CD4-positive, alpha-beta memory T cell (primary cell): ENCODE measurements at regions not wholly inside any gene's neighbourhood (a gene's known extent, or its start where the extent isn't known, plus 50 kb on each side); places are given as distances from the start of the nearest gene placed in this dataset.

Experiments
- CTCF ChIA-PET: fragments of 350-600 bp; sonication (Branson Sonifier 250); formaldehyde crosslinking; loops from one replicate; lab custom pipeline; 2021; ENCODE audit warnings: inconsistent platforms; ENCODE audit not compliant: partially characterized antibody; lab: Charles Lee
- POLR2A ChIA-PET: fragments of 350-600 bp; sonication (Branson Sonifier 250); formaldehyde crosslinking; loops from one replicate; lab custom pipeline; 2021; ENCODE audit not compliant: partially characterized antibody; lab: Charles Lee
- DNase-seq, 5 donors: peaks; one replicate each; pipeline versions ENCODE4 v3.0.0 to v3.0.0-alpha.2; 2020 to 2022; ENCODE audit warnings: mixed read lengths in 1 of 5
- H3K27ac ChIP-seq: one replicate; pipeline ENCODE4 v1.7.0; 2013; ENCODE audit warnings: low read depth, low read length
- H3K27me3 ChIP-seq: 2 replicates; pipeline ENCODE4 v1.7.0; 2013; ENCODE audit warnings: mild to moderate bottlenecking, low read length, moderate library complexity; ENCODE audit not compliant: insufficient read depth
- H3K36me3 ChIP-seq: 2 replicates; pipeline ENCODE4 v1.7.0; 2013; ENCODE audit warnings: mild to moderate bottlenecking, low read length, moderate library complexity; ENCODE audit not compliant: insufficient read depth
- H3K4me1 ChIP-seq: 2 replicates; pipeline ENCODE4 v1.7.0; 2013; ENCODE audit warnings: mild to moderate bottlenecking, low read length, moderate library complexity; ENCODE audit not compliant: insufficient read depth
- H3K4me3 ChIP-seq, 2 donors: one replicate each; pipeline ENCODE4 v1.7.0; 2013; ENCODE audit warnings: low read length in 2 of 2, mild to moderate bottlenecking in 1 of 2
- H3K9me3 ChIP-seq, 2 donors: one replicate each; pipeline ENCODE4 v1.7.0; 2013; ENCODE audit warnings: low read length in 2 of 2, control low read depth in 1 of 2; ENCODE audit not compliant: control insufficient read depth in 1 of 2
- H3K27ac Mint-ChIP-seq, 7 donors: one replicate each; pipeline ENCODE4 v1.8.0; 2020 to 2021; ENCODE audit warnings: mixed read lengths in 7 of 7, mild to moderate bottlenecking in 6 of 7, inconsistent platforms in 3 of 7, moderate library complexity in 3 of 7
- H3K27me3 Mint-ChIP-seq, 2 donors: one replicate each; pipeline ENCODE4 v1.8.0; 2020 to 2021; ENCODE audit warnings: mixed read lengths in 2 of 2
- H3K36me3 Mint-ChIP-seq, 2 donors: one replicate each; pipeline ENCODE4 v1.8.0; 2020 to 2021; ENCODE audit warnings: mixed read lengths in 2 of 2, inconsistent platforms in 1 of 2, mild to moderate bottlenecking in 1 of 2
- H3K4me1 Mint-ChIP-seq, 4 donors: one replicate each; pipeline ENCODE4 v1.8.0; 2020 to 2021; ENCODE audit warnings: mixed read lengths in 4 of 4, mild to moderate bottlenecking in 1 of 4
- H3K4me3 Mint-ChIP-seq, 8 donors: one replicate each; pipeline ENCODE4 v1.8.0; 2020 to 2021; ENCODE audit warnings: mixed read lengths in 8 of 8, mild to moderate bottlenecking in 7 of 8, moderate library complexity in 6 of 8, inconsistent platforms in 3 of 8
- H3K9me3 Mint-ChIP-seq, 8 donors: one replicate each; pipeline ENCODE4 v1.8.0; 2020 to 2021; ENCODE audit warnings: mixed read lengths in 8 of 8, mild to moderate bottlenecking in 5 of 8, inconsistent platforms in 3 of 8, moderate library complexity in 1 of 8
- intact Hi-C: fragments of 100-400 bp; cut with micrococcal nuclease; formaldehyde crosslinking; loops from one replicate; pipeline ENCODE4 v1.15.1; 2023

- no peaks in the 10 kb centered on the region for H3K4me1 ChIP-seq
Observed at GRCh38 chr4:174122705-174123104, 160.8 kb downstream of the FBXO8 start.

DNA sequence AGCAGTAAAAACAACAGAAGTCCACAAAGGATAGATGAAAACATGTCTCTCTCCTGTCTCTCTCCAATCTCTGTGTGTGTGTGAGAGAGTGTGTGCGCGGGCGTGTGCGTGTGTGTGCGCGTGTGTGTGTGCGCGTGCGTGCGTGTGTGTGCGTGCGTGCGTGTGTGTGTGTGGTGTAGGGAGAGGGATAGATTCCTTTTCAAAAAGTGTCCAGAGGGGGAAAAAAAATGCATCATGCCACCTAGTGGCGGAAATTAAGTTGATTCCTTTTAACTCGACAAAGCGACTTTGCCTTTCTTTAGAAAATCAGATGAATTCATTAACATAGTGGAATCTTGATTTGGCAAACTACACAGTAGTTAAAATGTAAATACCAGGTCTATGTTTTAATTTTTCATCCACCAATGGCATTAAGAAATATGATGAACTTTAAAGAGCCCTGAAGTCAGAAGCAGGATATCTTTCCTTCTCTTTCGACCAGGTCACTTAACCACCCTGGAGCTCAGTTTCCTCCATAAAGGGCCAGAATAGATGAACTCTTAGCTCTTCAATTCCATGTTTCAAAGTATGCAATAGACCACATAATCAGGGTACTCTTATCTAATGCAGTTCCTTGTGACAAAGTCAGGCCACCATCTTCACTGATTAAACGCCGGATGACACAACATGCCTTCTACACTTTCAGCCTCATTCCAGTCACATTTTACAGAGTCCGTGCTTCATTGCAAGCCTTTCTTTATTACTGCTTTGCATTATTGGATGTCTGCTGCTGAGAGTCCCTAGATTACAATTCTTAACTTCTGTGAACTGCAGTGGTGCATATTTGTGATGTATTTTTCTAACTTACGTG lies 162.8 kb downstream of the FBXO8 start:
- no peaks in the 10 kb centered on the region for H3K9me3 Mint-ChIP-seq

More at GRCh38 chr4:174122705-174123104, 160.8 kb downstream of the FBXO8 start:
- peaks cover 0 to 6% (median 5%) of the 10 kb centered on the region in 4 donors for H3K4me1 Mint-ChIP-seq
- intact Hi-C loops: no loop called here
- H3K4me3 Mint-ChIP-seq: no peak overlapping the region
- no peaks in the 10 kb centered on the region for H3K36me3 Mint-ChIP-seq
- no peaks in the 10 kb centered on the region for H3K9me3 Mint-ChIP-seq
- no peak overlapping the region for H3K27ac ChIP-seq
- no peak overlapping the region for H3K4me3 ChIP-seq
- H3K27me3 ChIP-seq: no peaks in the 10 kb centered on the region
- no peaks in the 10 kb centered on the region for H3K36me3 ChIP-seq
- peaks cover 29 to 33% of the 10 kb centered on the region in 2 donors for H3K27me3 Mint-ChIP-seq
- DNase-seq: no peak
- ChIA-PET CTCF (interaction anchor here (2.1 kb wide), 1 partner anchor 9 kb away, joined by 6 read pairs; no protein-coding TSS in a partner anchor), POLR2A (no interaction called here)
- H3K9me3 ChIP-seq: no peaks in the 10 kb centered on the region
- no peak overlapping the region for H3K27ac Mint-ChIP-seq

GRCh38 chr4:174119830-174120229 lies 163.6 kb downstream of the FBXO8 start:
- H3K36me3 Mint-ChIP-seq: no peaks in the 10 kb centered on the region
- H3K27me3 Mint-ChIP-seq: peaks cover 26 to 37% of the 10 kb centered on the region in 2 donors
- H3K4me1 Mint-ChIP-seq: peaks cover 0 to 6% (median 5%) of the 10 kb centered on the region in 4 donors
- intact Hi-C loops: loop anchor here (1.0 kb wide), 1 partner anchor 199 kb away; no protein-coding TSS in a partner anchor
- no peak overlapping the region for H3K4me3 Mint-ChIP-seq
- H3K9me3 Mint-ChIP-seq: peaks cover 0 to 1% (median 0%) of the 10 kb centered on the region in 8 donors
- no peak overlapping the region for H3K4me3 ChIP-seq
- no peaks in the 10 kb centered on the region for H3K36me3 ChIP-seq
- ChIA-PET CTCF (interaction anchor here (0.6 to 1.3 kb wide), 9 partner anchors 8 to 1664 kb away, joined by 3 to 7 read pairs (median 3); no protein-coding TSS in a partner anchor), POLR2A (no interaction called here)
- peaks cover 6% of the 10 kb centered on the region for H3K27me3 ChIP-seq
- no peaks in the 10 kb centered on the region for H3K9me3 ChIP-seq
- H3K4me1 ChIP-seq: no peaks in the 10 kb centered on the region
- no peak overlapping the region for H3K27ac Mint-ChIP-seq
- DNase-seq: no peak
- no peak overlapping the region for H3K27ac ChIP-seq

More for the DNA sequence above, 162.8 kb downstream of the FBXO8 start:
- Mint-ChIP-seq H3K36me3 (no peaks in the 10 kb centered on the region), H3K27me3 (peaks cover 28 to 39% of the 10 kb centered on the region in 2 donors), H3K27ac (peak overlapping the region in 1 of 7 donors; percentile 68), H3K4me3 (peak overlapping the region in 4 of 8 donors; percentile 27 to 42 (median 40)), H3K4me1 (peaks cover 0 to 6% (median 5%) of the 10 kb centered on the region in 4 donors)
- POLR2A ChIA-PET: no interaction called here
- Histone ChIP-seq H3K4me1 (no peaks in the 10 kb centered on the region), H3K27ac (no peak overlapping the region), H3K27me3 (peaks cover 6% of the 10 kb centered on the region), H3K4me3 (no peak overlapping the region), H3K36me3 (no peaks in the 10 kb centered on the region), H3K9me3 (no peaks in the 10 kb centered on the region)
- CTCF ChIA-PET: interaction anchor here (1.0 to 1.3 kb wide), 6 partner anchors 8 to 827 kb away, joined by 3 to 7 read pairs (median 3); no protein-coding TSS in a partner anchor
- peak in 3 of 5 donors; percentile 4 to 7 (median 6) for DNase-seq
- intact Hi-C loops: loop anchor here (1.0 kb wide), 1 partner anchor 199 kb away; no protein-coding TSS in a partner anchor

DNA sequence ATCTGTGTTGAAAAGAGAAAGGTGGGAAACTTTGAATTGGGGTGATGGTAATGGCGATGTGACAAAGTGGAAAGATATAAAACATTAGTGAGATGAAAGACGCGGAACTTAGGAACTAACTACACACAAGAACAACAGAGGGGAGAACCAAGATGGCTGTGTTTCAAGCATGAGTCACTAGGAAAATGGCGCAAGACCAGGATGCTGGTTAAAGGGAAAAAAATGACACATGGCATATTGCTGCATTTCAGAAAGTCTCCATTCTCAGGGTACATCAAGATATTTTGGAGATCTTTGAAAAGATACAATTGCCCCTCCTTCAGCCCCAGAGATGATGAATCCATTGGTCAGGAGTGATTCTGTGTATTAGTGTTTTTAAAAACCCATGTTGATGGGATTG lies 164.4 kb downstream of the FBXO8 start:
- no peak overlapping the region for H3K27ac ChIP-seq
- ChIA-PET POLR2A (no interaction called here), CTCF (interaction anchor here (0.8 to 2.2 kb wide), 6 partner anchors 8 to 613 kb away, joined by 3 to 10 read pairs (median 4); no protein-coding TSS in a partner anchor)
- Mint-ChIP-seq H3K4me1 (peaks cover 0 to 6% (median 5%) of the 10 kb centered on the region in 4 donors), H3K27ac (no peak overlapping the region), H3K4me3 (no peak overlapping the region), H3K36me3 (no peaks in the 10 kb centered on the region), H3K27me3 (peaks cover 25 to 34% of the 10 kb centered on the region in 2 donors), H3K9me3 (peaks cover 0 to 1% (median 0%) of the 10 kb centered on the region in 8 donors)
- H3K9me3 ChIP-seq: no peaks in the 10 kb centered on the region
- DNase-seq: no peak
- peaks cover 6% of the 10 kb centered on the region for H3K27me3 ChIP-seq
- no peak overlapping the region for H3K4me3 ChIP-seq
- intact Hi-C loops: no loop called here
- no peaks in the 10 kb centered on the region for H3K36me3 ChIP-seq
- H3K4me1 ChIP-seq: no peaks in the 10 kb centered on the region

- intact Hi-C loops: no loop called here
- H3K4me3 Mint-ChIP-seq: no peak overlapping the region
- DNase-seq: no peak
- peaks cover 27 to 35% of the 10 kb centered on the region in 2 donors for H3K27me3 Mint-ChIP-seq
- no peaks in the 10 kb centered on the region for H3K36me3 Mint-ChIP-seq
- POLR2A ChIA-PET: no interaction called here
- H3K27ac Mint-ChIP-seq: no peak overlapping the region
- Histone ChIP-seq H3K4me3 (no peak overlapping the region), H3K27me3 (peaks cover 6% of the 10 kb centered on the region), H3K27ac (no peak overlapping the region), H3K9me3 (no peaks in the 10 kb centered on the region), H3K4me1 (no peaks in the 10 kb centered on the region), H3K36me3 (no peaks in the 10 kb centered on the region)
- CTCF ChIA-PET: interaction anchor here (1.2 to 2.2 kb wide), 2 partner anchors 10 to 613 kb away, joined by 3 to 10 read pairs; no protein-coding TSS in a partner anchor
- peaks cover 0 to 6% (median 5%) of the 10 kb centered on the region in 4 donors for H3K4me1 Mint-ChIP-seq
- H3K9me3 Mint-ChIP-seq: peaks cover 0 to 1% (median 0%) of the 10 kb centered on the region in 8 donors
Observed at GRCh38 chr4:174118171-174118570, 165.3 kb downstream of the FBXO8 start.

GRCh38 chr4:174117445-174117844 lies 166.0 kb downstream of the FBXO8 start:
- ChIA-PET CTCF (interaction anchor here (2.2 kb wide), 1 partner anchor 612 kb away, joined by 10 read pairs; no protein-coding TSS in a partner anchor), POLR2A (no interaction called here)
- no peak overlapping the region for H3K4me3 ChIP-seq
- peaks cover 0 to 1% (median 0%) of the 10 kb centered on the region in 8 donors for H3K9me3 Mint-ChIP-seq
- no peak overlapping the region for H3K27ac Mint-ChIP-seq
- no peaks in the 10 kb centered on the region for H3K36me3 ChIP-seq
- H3K36me3 Mint-ChIP-seq: no peaks in the 10 kb centered on the region
- H3K27me3 ChIP-seq: peaks cover 6% of the 10 kb centered on the region
- intact Hi-C loops: no loop called here
- no peaks in the 10 kb centered on the region for H3K4me1 ChIP-seq
- H3K27me3 Mint-ChIP-seq: peaks cover 21 to 33% of the 10 kb centered on the region in 2 donors
- H3K9me3 ChIP-seq: no peaks in the 10 kb centered on the region
- DNase-seq: no peak
- peaks cover 0 to 6% (median 5%) of the 10 kb centered on the region in 4 donors for H3K4me1 Mint-ChIP-seq
- H3K27ac ChIP-seq: no peak overlapping the region
- H3K4me3 Mint-ChIP-seq: no peak overlapping the region

DNA sequence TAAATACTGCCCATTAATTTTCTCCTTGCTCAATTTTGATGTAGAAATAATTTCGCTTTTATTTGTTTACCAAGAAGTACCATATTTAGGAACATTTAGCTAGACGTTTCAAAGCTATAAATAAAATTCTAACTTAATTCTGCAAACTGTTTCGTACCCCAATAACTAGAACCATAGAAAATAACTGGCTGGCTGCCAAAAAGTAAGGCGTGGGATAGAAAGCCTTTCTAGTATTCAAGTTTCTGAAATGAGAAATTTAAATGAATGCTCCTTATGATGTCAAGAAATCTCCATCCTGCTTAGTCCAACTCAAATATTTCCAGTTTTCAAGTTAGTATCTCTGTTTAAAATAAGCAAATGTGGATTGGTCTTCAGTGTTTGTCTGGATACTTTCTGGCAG lies 167.4 kb downstream of the FBXO8 start:
- Mint-ChIP-seq H3K4me3 (no peak overlapping the region), H3K27me3 (peaks cover 20 to 31% of the 10 kb centered on the region in 2 donors), H3K4me1 (peaks cover 0 to 6% (median 5%) of the 10 kb centered on the region in 4 donors), H3K9me3 (peaks cover 0 to 1% (median 0%) of the 10 kb centered on the region in 8 donors), H3K36me3 (no peaks in the 10 kb centered on the region), H3K27ac (no peak overlapping the region)
- H3K4me3 ChIP-seq: no peak overlapping the region
- peaks cover 6% of the 10 kb centered on the region for H3K27me3 ChIP-seq
- no peak for DNase-seq
- H3K27ac ChIP-seq: no peak overlapping the region
- intact Hi-C loops: no loop called here
- CTCF ChIA-PET: no interaction called here
- H3K36me3 ChIP-seq: no peaks in the 10 kb centered on the region
- H3K4me1 ChIP-seq: no peaks in the 10 kb centered on the region
- POLR2A ChIA-PET: no interaction called here
- H3K9me3 ChIP-seq: no peaks in the 10 kb centered on the region
